Colon (tissue), 2 donors: ENCODE measurements at regions not wholly inside any gene's neighbourhood (a gene's known extent, or its start where the extent isn't known, plus 50 kb on each side); places are given as distances from the start of the nearest gene placed in this dataset.

Experiments used
- FAIRE-seq: peaks from 2 replicates; lab custom pipeline; 2012; peaks lifted over from hg19 to GRCh38; lab: Jason Lieb, UNC
- donor health status: control.
- donor health status: control.

- FAIRE-seq: no peak
Measured at GRCh38 chr2:188220535-188220934, 71.1 kb upstream of the GULP1 start.

GRCh38 chr2:188227713-188228112, 64.0 kb upstream of the GULP1 start:
- no peak for FAIRE-seq

GRCh38 chr2:188235364-188235763, 56.3 kb upstream of the GULP1 start:
- no peak for FAIRE-seq

GRCh38 chr2:188238386-188238785, 53.3 kb upstream of the GULP1 start:
- FAIRE-seq: no peak
